A549 (cell line): ENCODE measurements at regions not wholly inside any gene's neighbourhood (a gene's known extent, or its start where the extent isn't known, plus 50 kb on each side); places are given as distances from the start of the nearest gene placed in this dataset.

Experiments
- ATAC-seq, 2 experiments: fragments of 200-7000 bp in 1 of 2; fragments of >200 bp in 1 of 2; cut with Nextera tagmentation in 1 of 2; cut with Tn5 transposase in 1 of 2; 3 replicates each; pipeline versions ENCODE4 v1.8.0 to v1.9.1; 2018 to 2020; ENCODE audit warnings: mild to moderate bottlenecking in 1 of 2, moderate library complexity in 1 of 2
- CTCF ChIA-PET: fragments of 300-600 bp; sonication (Branson Sonifier 250); formaldehyde crosslinking; extraction: SDS; loops from one replicate; lab custom pipeline; 2021; ENCODE audit warnings: antibody characterized with exemption, inconsistent platforms; lab: Yijun Ruan, JAX
- POLR2A ChIA-PET: fragments of 350-600 bp; formaldehyde crosslinking; extraction: SDS; loops from one replicate; lab custom pipeline; 2021; ENCODE audit warnings: antibody characterized with exemption, inconsistent platforms; lab: Yijun Ruan, JAX
- DNase-seq, 2 experiments: peaks; one replicate each; pipeline versions ENCODE4 v3.0.0 to v3.0.0-alpha.2; 2011 to 2016; ENCODE audit warnings: low read depth in 1 of 2, low spot score in 1 of 2
- FAIRE-seq: peaks from 2 replicates; lab custom pipeline; 2011; peaks lifted over from hg19 to GRCh38; lab: Jason Lieb, UNC
- H3K27ac ChIP-seq, 2 experiments: fragments of >200 bp; sonication (Bioruptor Twin); formaldehyde crosslinking; 3 replicates each; pipeline ENCODE4 v1.5.1; 2016 to 2017
- H3K4me1 ChIP-seq: fragments of >200 bp; sonication (Bioruptor Twin); formaldehyde crosslinking; 3 replicates; pipeline ENCODE4 v1.6.1; 2016
- H3K4me2 ChIP-seq: fragments of >200 bp; sonication (Bioruptor Twin); formaldehyde crosslinking; 3 replicates; pipeline ENCODE4 v1.6.1; 2016
- H3K4me3 ChIP-seq: fragments of >200 bp; sonication (Bioruptor Twin); formaldehyde crosslinking; 3 replicates; pipeline ENCODE4 v1.5.1; 2016
- H3K9me3 ChIP-seq: fragments of >200 bp; sonication (Bioruptor Twin); formaldehyde crosslinking; 3 replicates; pipeline ENCODE4 v1.6.1; 2016
- BCL3 ChIP-seq: fragments of >200 bp; sonication (Bioruptor Twin); formaldehyde crosslinking; IDR thresholded peaks from 3 replicates; pipeline ENCODE4 v1.6.1; 2016
- CHD2 ChIP-seq: fragments of 150-350 bp; IDR thresholded peaks from 2 replicates; pipeline ENCODE4 v1.6.1; 2014; ENCODE audit warnings: low read length; ENCODE audit not compliant: partially characterized antibody
- EHF ChIP-seq: fragments of 250-450 bp; sonication (Bioruptor Pico); IDR thresholded peaks from 2 replicates; pipeline ENCODE4 v1.5.0; 2020; ENCODE audit warnings: mild to moderate bottlenecking
- EHMT2 ChIP-seq: fragments of 200-600 bp; sonication (generic); IDR thresholded peaks from 2 replicates; pipeline ENCODE4 v1.6.1; 2016; ENCODE audit warnings: antibody characterized with exemption, low read depth, mild to moderate bottlenecking, moderate library complexity
- EP300 ChIP-seq, 2 experiments: fragments of >200 bp; sonication (Bioruptor Twin); formaldehyde crosslinking; IDR thresholded peaks; 2 replicates in 1 of 2; 3 replicates in 1 of 2; pipeline ENCODE4 v1.6.1; 2016 to 2017
- FOXS1 ChIP-seq: fragments of 250-450 bp; sonication (Bioruptor Pico); IDR thresholded peaks from 2 replicates; pipeline ENCODE4 v1.5.0; 2020; ENCODE audit warnings: mild to moderate bottlenecking, moderate library complexity
- GATA3 ChIP-seq: IDR thresholded peaks from 2 replicates; pipeline ENCODE4 v1.6.1; 2012; ENCODE audit warnings: borderline replicate concordance
- HDAC2 ChIP-seq: fragments of 200-600 bp; sonication (generic); IDR thresholded peaks from 2 replicates; pipeline ENCODE4 v1.6.1; 2016
- HES2 ChIP-seq: fragments of >200 bp; sonication (Bioruptor Twin); formaldehyde crosslinking; IDR thresholded peaks from 2 replicates; pipeline ENCODE4 v1.6.1; 2016
- HOXB13 ChIP-seq: fragments of 250-450 bp; sonication (Bioruptor Pico); IDR thresholded peaks from 2 replicates; pipeline ENCODE4 v1.5.0; 2020; ENCODE audit warnings: low read depth, mild to moderate bottlenecking, moderate library complexity
- KDM1A ChIP-seq: fragments of 200-600 bp; sonication (generic); IDR thresholded peaks from 2 replicates; pipeline ENCODE4 v1.6.1; 2016; ENCODE audit warnings: low read depth, mild to moderate bottlenecking
- MAZ ChIP-seq: fragments of 150-350 bp; IDR thresholded peaks from 2 replicates; pipeline ENCODE4 v1.6.1; 2014; ENCODE audit warnings: antibody characterized with exemption, low read depth, low read length, borderline replicate concordance
- NR3C1 ChIP-seq: fragments of >200 bp; sonication (Bioruptor Twin); formaldehyde crosslinking; IDR thresholded peaks from 3 replicates; pipeline ENCODE4 v1.6.1; 2017
- RNF2 ChIP-seq: fragments of 200-600 bp; sonication (generic); IDR thresholded peaks from 2 replicates; pipeline ENCODE4 v1.6.1; 2016; ENCODE audit warnings: low read depth, mild to moderate bottlenecking, antibody characterized with exemption, moderate library complexity, borderline replicate concordance
- TFCP2L1 ChIP-seq: fragments of 250-450 bp; sonication (Bioruptor Pico); IDR thresholded peaks from 2 replicates; pipeline ENCODE4 v1.5.0; 2021; ENCODE audit warnings: mild to moderate bottlenecking
- TP53 ChIP-seq: fragments of 250-450 bp; sonication (Bioruptor Pico); IDR thresholded peaks from 2 replicates; pipeline ENCODE4 v1.5.0; 2021; ENCODE audit warnings: mild to moderate bottlenecking, moderate library complexity
- WGBS: methylation state at CpG from one replicate; pipeline ENCODE4 v1.1.6; 2017; ENCODE audit errors: missing lambda C conversion rate; 5-methylcytosine and 5-hydroxymethylcytosine counted together
- TF ChIP-seq, protein P1 (sequence below): fragments of 250-450 bp; sonication (Bioruptor Pico); IDR thresholded peaks from 2 replicates; pipeline ENCODE4 v1.5.0; 2020; ENCODE audit warnings: low read depth, mild to moderate bottlenecking, moderate library complexity
- TF ChIP-seq, protein P2 (sequence below): IDR thresholded peaks from 2 replicates; pipeline ENCODE4 v1.6.1; 2012
- TF ChIP-seq, protein P3 (sequence below): IDR thresholded peaks from 2 replicates; pipeline ENCODE4 v1.6.1; 2012; ENCODE audit warnings: low read depth, borderline replicate concordance
- TF ChIP-seq, protein P4 (sequence below): fragments of >200 bp; sonication (Bioruptor Twin); formaldehyde crosslinking; IDR thresholded peaks from 3 replicates; pipeline ENCODE4 v1.5.1; 2016

DNA sequence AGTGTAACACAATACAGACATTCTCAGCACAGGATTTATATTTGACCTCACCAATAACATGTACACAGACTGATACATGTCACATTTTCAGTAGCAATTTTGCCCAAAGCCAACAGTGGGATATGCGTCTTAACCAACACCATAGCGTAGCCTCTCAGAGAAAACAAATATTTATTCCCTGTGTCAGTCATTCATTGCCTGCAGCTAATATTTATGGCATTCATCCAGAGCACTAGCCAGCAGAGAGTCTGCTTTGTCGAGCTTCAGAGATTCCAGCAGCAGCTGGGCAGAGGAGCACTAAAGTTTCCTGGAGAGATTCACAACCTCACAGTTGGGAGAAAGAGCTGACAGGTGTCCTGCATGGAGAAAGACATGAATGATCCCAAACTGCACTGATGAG, 400.7 kb upstream of the DAB1 start (continued):
- TF ChIP-seq, protein P1, sequence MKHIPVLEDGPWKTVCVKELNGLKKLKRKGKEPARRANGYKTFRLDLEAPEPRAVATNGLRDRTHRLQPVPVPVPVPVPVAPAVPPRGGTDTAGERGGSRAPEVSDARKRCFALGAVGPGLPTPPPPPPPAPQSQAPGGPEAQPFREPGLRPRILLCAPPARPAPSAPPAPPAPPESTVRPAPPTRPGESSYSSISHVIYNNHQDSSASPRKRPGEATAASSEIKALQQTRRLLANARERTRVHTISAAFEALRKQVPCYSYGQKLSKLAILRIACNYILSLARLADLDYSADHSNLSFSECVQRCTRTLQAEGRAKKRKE (CRISPR knock-in tag): no peak
- TF ChIP-seq EHF (CRISPR knock-in tag): no peak
- no peak for TF ChIP-seq EP300 (IDR thresholded peaks at IDR 0.05)
- no peak for TF ChIP-seq HES2
- TF ChIP-seq, all 56 proteins: peak for 0

- no peak for DNase-seq
- Histone ChIP-seq H3K9me3 (no peaks in the 10 kb centered on the region), H3K4me3 (no peak overlapping the region), H3K4me2 (no peak overlapping the region), H3K4me1 (no peaks in the 10 kb centered on the region), H3K27ac (no peak overlapping the region)
- 5% methylated on average over 6 of the region's 6 CpGs for WGBS
- POLR2A ChIA-PET: no interaction called here
- TF ChIP-seq, protein P2, sequence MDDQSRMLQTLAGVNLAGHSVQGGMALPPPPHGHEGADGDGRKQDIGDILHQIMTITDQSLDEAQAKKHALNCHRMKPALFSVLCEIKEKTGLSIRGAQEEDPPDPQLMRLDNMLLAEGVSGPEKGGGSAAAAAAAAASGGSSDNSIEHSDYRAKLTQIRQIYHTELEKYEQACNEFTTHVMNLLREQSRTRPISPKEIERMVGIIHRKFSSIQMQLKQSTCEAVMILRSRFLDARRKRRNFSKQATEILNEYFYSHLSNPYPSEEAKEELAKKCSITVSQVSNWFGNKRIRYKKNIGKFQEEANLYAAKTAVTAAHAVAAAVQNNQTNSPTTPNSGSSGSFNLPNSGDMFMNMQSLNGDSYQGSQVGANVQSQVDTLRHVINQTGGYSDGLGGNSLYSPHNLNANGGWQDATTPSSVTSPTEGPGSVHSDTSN: no peak
- TF ChIP-seq, protein P3, sequence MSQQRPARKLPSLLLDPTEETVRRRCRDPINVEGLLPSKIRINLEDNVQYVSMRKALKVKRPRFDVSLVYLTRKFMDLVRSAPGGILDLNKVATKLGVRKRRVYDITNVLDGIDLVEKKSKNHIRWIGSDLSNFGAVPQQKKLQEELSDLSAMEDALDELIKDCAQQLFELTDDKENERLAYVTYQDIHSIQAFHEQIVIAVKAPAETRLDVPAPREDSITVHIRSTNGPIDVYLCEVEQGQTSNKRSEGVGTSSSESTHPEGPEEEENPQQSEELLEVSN: no peak
- FAIRE-seq: no peak
- CTCF ChIA-PET: interaction anchor here (0.6 kb wide), 1 partner anchor 983 kb away, joined by 3 read pairs; no protein-coding TSS in a partner anchor
- no peak for ATAC-seq
Observed at GRCh38 chr1:57820356-57821095, 396.7 kb upstream of the DAB1 start.

- CTCF ChIA-PET: no interaction called here
- ATAC-seq (no peak), FAIRE-seq (no peak), DNase-seq (no peak)
- WGBS: 0% methylated on average over 4 of the region's 4 CpGs
- POLR2A ChIA-PET: no interaction called here
- Histone ChIP-seq H3K27ac (no peak overlapping the region), H3K9me3 (no peaks in the 10 kb centered on the region), H3K4me3 (no peak overlapping the region), H3K4me2 (no peak overlapping the region), H3K4me1 (no peaks in the 10 kb centered on the region)
- no peak for TF ChIP-seq CHD2
- no peak for TF ChIP-seq KDM1A
- TF ChIP-seq HDAC2: no peak
- TF ChIP-seq, protein P4, sequence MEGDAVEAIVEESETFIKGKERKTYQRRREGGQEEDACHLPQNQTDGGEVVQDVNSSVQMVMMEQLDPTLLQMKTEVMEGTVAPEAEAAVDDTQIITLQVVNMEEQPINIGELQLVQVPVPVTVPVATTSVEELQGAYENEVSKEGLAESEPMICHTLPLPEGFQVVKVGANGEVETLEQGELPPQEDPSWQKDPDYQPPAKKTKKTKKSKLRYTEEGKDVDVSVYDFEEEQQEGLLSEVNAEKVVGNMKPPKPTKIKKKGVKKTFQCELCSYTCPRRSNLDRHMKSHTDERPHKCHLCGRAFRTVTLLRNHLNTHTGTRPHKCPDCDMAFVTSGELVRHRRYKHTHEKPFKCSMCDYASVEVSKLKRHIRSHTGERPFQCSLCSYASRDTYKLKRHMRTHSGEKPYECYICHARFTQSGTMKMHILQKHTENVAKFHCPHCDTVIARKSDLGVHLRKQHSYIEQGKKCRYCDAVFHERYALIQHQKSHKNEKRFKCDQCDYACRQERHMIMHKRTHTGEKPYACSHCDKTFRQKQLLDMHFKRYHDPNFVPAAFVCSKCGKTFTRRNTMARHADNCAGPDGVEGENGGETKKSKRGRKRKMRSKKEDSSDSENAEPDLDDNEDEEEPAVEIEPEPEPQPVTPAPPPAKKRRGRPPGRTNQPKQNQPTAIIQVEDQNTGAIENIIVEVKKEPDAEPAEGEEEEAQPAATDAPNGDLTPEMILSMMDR: no peak
- no peak for TF ChIP-seq MAZ
- no peak for TF ChIP-seq HOXB13 (CRISPR knock-in tag)
- no peak for TF ChIP-seq BCL3
- no peak for TF ChIP-seq NR3C1
- TF ChIP-seq TFCP2L1 (CRISPR knock-in tag): no peak
- no peak for TF ChIP-seq GATA3
- no peak for TF ChIP-seq RNF2
- no peak for TF ChIP-seq EHF (CRISPR knock-in tag)
- no peak for TF ChIP-seq FOXS1 (CRISPR knock-in tag)
- TF ChIP-seq, protein P2: no peak
- TF ChIP-seq EHMT2: no peak
- TF ChIP-seq TP53 (CRISPR knock-in tag): no peak
Observed at GRCh38 chr1:57819893-57820292, 396.0 kb upstream of the DAB1 start.
